Thyroid gland (tissue), 4 donors: ENCODE measurements at regions not wholly inside any gene's neighbourhood (a gene's known extent, or its start where the extent isn't known, plus 50 kb on each side); places are given as distances from the start of the nearest gene placed in this dataset.

ENCODE experiments used
- CTCF ChIP-seq, 6 experiments: fragments of 200-600 bp in 3 of 6; fragments of 450-650 bp in 3 of 6; sonication (generic) in 3 of 6; IDR thresholded peaks; one replicate each; pipeline ENCODE4 v1.5.1; 2016 to 2019; ENCODE audit warnings: antibody characterized with exemption in 6 of 6, mild to moderate bottlenecking in 2 of 6, inconsistent platforms in 1 of 6, moderate library complexity in 1 of 6
- POLR2A ChIP-seq, 2 donors: fragments of 450-650 bp; IDR thresholded peaks; one replicate each; pipeline ENCODE4 v1.6.1; 2017; ENCODE audit warnings: antibody characterized with exemption in 2 of 2, mild to moderate bottlenecking in 2 of 2, moderate library complexity in 1 of 2

- TF ChIP-seq POLR2A (IDR thresholded peaks at IDR 0.05) (no peak), CTCF (IDR thresholded peaks at IDR 0.05) (no peak)
These were observed 65.6 kb upstream of the KCTD3 start for GRCh38 chr1:215501496-215501895.
